Neural progenitor cell (in vitro differentiated cells): ENCODE measurements at regions not wholly inside any gene's neighbourhood (a gene's known extent, or its start where the extent isn't known, plus 50 kb on each side); places are given as distances from the start of the nearest gene placed in this dataset.

ENCODE experiments used
- EZH2 ChIP-seq: fragments of 200-600 bp; sonication (generic); IDR thresholded peaks from 2 replicates; pipeline ENCODE4 v1.6.1; 2017; ENCODE audit warnings: antibody characterized with exemption, mild to moderate bottlenecking, moderate library complexity
- TF ChIP-seq, protein P1 (sequence below): fragments of 200-600 bp; sonication (generic); IDR thresholded peaks from 2 replicates; pipeline ENCODE4 v1.5.1; 2017; ENCODE audit warnings: antibody characterized with exemption, mild to moderate bottlenecking

- TF ChIP-seq, protein P1, sequence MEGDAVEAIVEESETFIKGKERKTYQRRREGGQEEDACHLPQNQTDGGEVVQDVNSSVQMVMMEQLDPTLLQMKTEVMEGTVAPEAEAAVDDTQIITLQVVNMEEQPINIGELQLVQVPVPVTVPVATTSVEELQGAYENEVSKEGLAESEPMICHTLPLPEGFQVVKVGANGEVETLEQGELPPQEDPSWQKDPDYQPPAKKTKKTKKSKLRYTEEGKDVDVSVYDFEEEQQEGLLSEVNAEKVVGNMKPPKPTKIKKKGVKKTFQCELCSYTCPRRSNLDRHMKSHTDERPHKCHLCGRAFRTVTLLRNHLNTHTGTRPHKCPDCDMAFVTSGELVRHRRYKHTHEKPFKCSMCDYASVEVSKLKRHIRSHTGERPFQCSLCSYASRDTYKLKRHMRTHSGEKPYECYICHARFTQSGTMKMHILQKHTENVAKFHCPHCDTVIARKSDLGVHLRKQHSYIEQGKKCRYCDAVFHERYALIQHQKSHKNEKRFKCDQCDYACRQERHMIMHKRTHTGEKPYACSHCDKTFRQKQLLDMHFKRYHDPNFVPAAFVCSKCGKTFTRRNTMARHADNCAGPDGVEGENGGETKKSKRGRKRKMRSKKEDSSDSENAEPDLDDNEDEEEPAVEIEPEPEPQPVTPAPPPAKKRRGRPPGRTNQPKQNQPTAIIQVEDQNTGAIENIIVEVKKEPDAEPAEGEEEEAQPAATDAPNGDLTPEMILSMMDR: peak; percentile 29
- no peak for TF ChIP-seq EZH2
Measured at GRCh38 chr7:32390210-32390609, 100.0 kb downstream of the LSM5 start.
